ENCODE measurements at regions not wholly inside any gene's neighbourhood (a gene's known extent, or its start where the extent isn't known, plus 50 kb on each side); places are given as distances from the start of the nearest gene placed in this dataset.

DNA sequence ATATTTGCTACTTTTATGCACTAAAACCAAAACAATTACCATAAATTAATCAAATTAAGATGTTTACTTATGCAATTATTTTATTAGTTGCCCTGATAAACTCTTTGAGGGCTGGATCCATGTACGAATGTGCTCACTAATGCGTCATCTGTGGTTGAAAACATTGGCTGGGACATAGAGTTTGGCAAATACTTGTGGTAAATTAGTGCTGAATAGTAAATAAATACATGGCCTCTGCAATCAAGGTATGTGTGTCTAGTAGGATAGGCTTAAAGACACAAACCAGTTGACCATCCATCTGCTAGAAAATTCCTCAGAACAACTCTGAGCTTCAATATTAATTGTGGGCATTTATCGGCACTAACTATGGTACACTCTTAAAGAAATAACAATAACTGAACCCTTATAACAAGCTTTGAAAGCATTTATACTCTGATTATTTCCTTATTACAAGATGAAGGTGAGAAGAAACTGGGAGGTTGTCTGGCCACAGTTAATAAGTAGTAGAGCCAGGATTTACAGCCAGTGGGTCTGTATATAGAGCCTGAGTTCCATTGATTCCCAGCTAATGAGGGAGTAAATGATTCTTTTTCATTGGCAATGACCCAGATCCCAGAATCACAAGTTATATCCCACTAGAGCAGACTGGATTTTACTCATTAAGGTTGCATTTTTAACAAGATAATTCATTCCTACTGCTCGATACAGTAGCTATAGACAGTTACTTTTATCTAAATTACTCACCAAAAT is 169.5 kb upstream of the CNTN6 start:
- DNase-seq (ENCODE audit: insufficient read length, low spot score) (no peak), FAIRE-seq (no peak)
- no peak for TF ChIP-seq POU2F2 (IDR thresholded peaks at IDR 0.05; ENCODE audit: low read depth, low read length)
- TF ChIP-seq SPI1 (IDR thresholded peaks at IDR 0.05; ENCODE audit: low read depth, low read length) = no peak
- TF ChIP-seq POLR2A (IDR thresholded peaks at IDR 0.05; ENCODE audit: low read depth, low read length) = no peak
- no peak for TF ChIP-seq PAX5 (IDR thresholded peaks at IDR 0.05; ENCODE audit: insufficient read depth, low read length, severe bottlenecking)
- no peak for TF ChIP-seq POLR2AphosphoS5 (IDR thresholded peaks at IDR 0.05; ENCODE audit: low read depth, low read length)
- no peak for TF ChIP-seq TAF1 (IDR thresholded peaks at IDR 0.05; ENCODE audit: low read depth, low read length)

DNA sequence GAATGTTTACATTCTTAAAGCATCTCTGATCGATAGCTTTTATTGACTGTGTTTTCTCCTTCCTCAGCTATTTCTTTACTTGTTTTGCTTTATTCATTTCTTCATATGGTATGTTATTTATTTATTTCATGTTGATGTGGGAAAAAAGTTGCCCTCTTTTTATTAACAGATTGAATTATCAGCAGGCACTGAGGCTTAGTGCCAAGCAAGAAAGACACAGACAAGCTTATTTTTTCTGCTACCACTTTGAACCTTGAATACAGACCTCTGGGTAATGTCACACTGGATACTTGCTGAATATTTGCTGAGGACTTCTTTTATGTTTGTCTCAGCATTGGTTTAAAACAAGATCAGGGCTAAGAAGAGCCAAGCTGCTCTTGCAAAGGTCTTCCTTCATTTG is 162.0 kb upstream of the CNTN6 start:
- TF ChIP-seq POLR2A (IDR thresholded peaks at IDR 0.05; ENCODE audit: low read depth, low read length) = no peak
- TF ChIP-seq SPI1 (IDR thresholded peaks at IDR 0.05; ENCODE audit: low read depth, low read length) = no peak
- no peak for TF ChIP-seq POLR2AphosphoS5 (IDR thresholded peaks at IDR 0.05; ENCODE audit: low read depth, low read length)
- TF ChIP-seq TAF1 (IDR thresholded peaks at IDR 0.05; ENCODE audit: low read depth, low read length) = no peak
- TF ChIP-seq POU2F2 (IDR thresholded peaks at IDR 0.05; ENCODE audit: low read depth, low read length) = no peak
- TF ChIP-seq PAX5 (IDR thresholded peaks at IDR 0.05; ENCODE audit: insufficient read depth, low read length, severe bottlenecking) = no peak
- DNase-seq (ENCODE audit: insufficient read length, low spot score) (no peak), FAIRE-seq (no peak)

DNA sequence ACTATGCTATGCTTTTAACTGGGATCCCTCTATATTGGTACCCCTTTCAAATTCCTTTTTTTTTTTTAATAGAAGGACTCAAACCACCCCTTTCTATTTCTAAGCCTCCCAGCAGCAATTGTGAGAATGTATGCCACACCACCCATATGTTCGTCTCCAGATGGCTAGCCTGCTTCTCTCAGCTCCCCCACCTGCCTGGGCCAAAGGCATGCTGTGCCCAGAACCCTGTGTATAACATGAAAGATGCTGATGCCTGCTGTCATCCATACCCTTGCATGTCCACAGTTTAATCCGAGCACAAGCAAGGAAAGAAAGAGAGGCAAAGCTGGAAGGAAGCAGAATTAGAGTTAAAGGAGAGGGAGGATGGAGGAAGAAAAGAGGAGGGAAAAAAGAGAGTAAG is 159.5 kb upstream of the CNTN6 start:
- no peak for TF ChIP-seq POLR2A (IDR thresholded peaks at IDR 0.05; ENCODE audit: low read depth, low read length)
- no peak for TF ChIP-seq SPI1 (IDR thresholded peaks at IDR 0.05; ENCODE audit: low read depth, low read length)
- TF ChIP-seq TAF1 (IDR thresholded peaks at IDR 0.05; ENCODE audit: low read depth, low read length) = no peak
- no peak for TF ChIP-seq POLR2AphosphoS5 (IDR thresholded peaks at IDR 0.05; ENCODE audit: low read depth, low read length)
- TF ChIP-seq PAX5 (IDR thresholded peaks at IDR 0.05; ENCODE audit: insufficient read depth, low read length, severe bottlenecking) = no peak
- TF ChIP-seq POU2F2 (IDR thresholded peaks at IDR 0.05; ENCODE audit: low read depth, low read length) = no peak
- DNase-seq (ENCODE audit: insufficient read length, low spot score) (no peak), FAIRE-seq (no peak)

DNA sequence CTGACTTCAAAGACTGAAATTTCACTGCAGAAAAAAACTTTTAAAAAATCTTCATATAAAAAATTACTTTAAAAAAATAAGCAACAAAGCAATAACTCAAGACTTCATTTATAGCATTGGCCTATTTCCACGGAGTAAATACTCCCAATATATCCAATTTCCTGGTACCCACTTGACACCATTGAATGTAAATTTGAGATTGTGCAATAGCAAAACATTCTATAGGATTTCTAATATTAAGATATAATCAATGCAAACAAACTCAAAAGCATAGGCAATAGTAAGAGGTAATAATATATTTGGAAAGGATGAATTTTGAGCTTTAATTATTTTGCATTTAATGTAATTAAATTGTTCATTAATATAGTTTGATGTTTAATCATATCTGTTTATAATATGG is 148.0 kb upstream of the CNTN6 start:
- no peak for DNase-seq (ENCODE audit: insufficient read length, low spot score)

DNA sequence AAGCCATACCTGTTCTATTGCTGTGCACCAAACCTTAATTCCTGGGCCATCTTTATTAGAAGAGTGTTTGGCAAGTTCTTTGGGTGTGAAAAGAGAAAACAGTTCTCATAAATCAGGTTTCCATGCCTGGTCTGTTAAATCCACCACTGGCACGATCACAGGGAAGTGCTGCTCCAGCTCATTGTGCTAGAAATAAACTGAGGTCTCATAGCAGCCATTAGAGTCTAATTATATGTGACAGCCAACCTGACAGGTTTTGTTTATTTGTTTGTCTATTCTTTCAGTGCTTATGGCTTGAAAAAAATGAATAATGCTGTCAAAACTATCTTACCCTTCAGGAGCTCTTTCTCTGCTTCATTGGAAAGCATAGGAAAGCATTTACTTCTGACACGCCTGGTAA is 147.1 kb upstream of the CNTN6 start:
- FAIRE-seq (no peak), DNase-seq (ENCODE audit: insufficient read length, low spot score) (no peak)
- no peak for TF ChIP-seq SPI1 (IDR thresholded peaks at IDR 0.05; ENCODE audit: low read depth, low read length)
- TF ChIP-seq POLR2A (IDR thresholded peaks at IDR 0.05; ENCODE audit: low read depth, low read length) = no peak
- no peak for TF ChIP-seq PAX5 (IDR thresholded peaks at IDR 0.05; ENCODE audit: insufficient read depth, low read length, severe bottlenecking)

More for the DNA sequence above, 148.0 kb upstream of the CNTN6 start:
- FAIRE-seq = no peak
- TF ChIP-seq SPI1 (IDR thresholded peaks at IDR 0.05; ENCODE audit: low read depth, low read length) (no peak), TAF1 (IDR thresholded peaks at IDR 0.05; ENCODE audit: low read depth, low read length) (no peak), POU2F2 (IDR thresholded peaks at IDR 0.05; ENCODE audit: low read depth, low read length) (no peak), POLR2AphosphoS5 (IDR thresholded peaks at IDR 0.05; ENCODE audit: low read depth, low read length) (no peak), POLR2A (IDR thresholded peaks at IDR 0.05; ENCODE audit: low read depth, low read length) (no peak), PAX5 (IDR thresholded peaks at IDR 0.05; ENCODE audit: insufficient read depth, low read length, severe bottlenecking) (no peak)

DNA sequence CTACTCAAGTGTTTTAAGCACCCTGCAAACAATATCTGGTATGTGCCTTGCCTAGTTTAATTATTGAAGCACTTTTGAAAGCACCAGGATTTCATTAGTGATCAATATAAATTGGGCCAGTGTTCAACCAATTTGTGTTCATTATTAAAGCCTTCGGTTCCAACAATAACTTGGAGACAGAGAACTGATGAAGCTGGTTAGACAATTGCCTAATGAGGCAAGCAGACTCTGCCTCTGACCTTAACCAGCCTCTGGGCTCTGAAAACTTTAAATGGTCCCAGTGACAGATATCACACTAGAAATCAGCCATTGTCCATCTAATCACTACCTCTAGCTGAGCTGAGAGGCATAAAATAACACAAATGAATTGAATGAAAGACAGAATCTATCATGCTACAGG is 139.9 kb upstream of the CNTN6 start:
- TF ChIP-seq SPI1 (IDR thresholded peaks at IDR 0.05; ENCODE audit: low read depth, low read length) (no peak), POU2F2 (IDR thresholded peaks at IDR 0.05; ENCODE audit: low read depth, low read length) (no peak), PAX5 (IDR thresholded peaks at IDR 0.05; ENCODE audit: insufficient read depth, low read length, severe bottlenecking) (no peak)
- FAIRE-seq = no peak
- DNase-seq (ENCODE audit: insufficient read length, low spot score) = no peak

DNA sequence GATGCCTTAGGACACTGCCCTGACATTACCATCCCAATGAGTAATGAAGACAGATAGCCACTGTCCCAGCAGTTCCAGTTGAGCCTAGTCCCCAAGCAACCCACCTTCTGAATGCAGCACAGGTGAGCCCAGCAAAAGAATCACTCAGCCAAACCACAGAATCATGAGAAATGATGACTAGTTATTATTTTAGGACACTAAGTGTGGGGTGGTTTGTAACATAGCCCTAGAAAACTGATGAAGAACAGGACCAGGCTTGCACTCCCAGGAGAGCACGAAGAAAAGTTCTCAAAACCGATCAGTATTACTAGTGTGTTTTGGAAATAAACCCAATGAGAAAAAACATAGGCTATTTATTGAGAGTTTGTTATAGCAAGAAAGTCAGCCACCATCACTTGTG is 129.6 kb upstream of the CNTN6 start:
- FAIRE-seq = no peak
- TF ChIP-seq TAF1 (IDR thresholded peaks at IDR 0.05; ENCODE audit: low read depth, low read length) (no peak), SPI1 (IDR thresholded peaks at IDR 0.05; ENCODE audit: low read depth, low read length) (no peak), PAX5 (IDR thresholded peaks at IDR 0.05; ENCODE audit: insufficient read depth, low read length, severe bottlenecking) (no peak), POU2F2 (IDR thresholded peaks at IDR 0.05; ENCODE audit: low read depth, low read length) (no peak), POLR2A (IDR thresholded peaks at IDR 0.05; ENCODE audit: low read depth, low read length) (no peak), POLR2AphosphoS5 (IDR thresholded peaks at IDR 0.05; ENCODE audit: low read depth, low read length) (no peak)
- no peak for DNase-seq (ENCODE audit: insufficient read length, low spot score)

DNA sequence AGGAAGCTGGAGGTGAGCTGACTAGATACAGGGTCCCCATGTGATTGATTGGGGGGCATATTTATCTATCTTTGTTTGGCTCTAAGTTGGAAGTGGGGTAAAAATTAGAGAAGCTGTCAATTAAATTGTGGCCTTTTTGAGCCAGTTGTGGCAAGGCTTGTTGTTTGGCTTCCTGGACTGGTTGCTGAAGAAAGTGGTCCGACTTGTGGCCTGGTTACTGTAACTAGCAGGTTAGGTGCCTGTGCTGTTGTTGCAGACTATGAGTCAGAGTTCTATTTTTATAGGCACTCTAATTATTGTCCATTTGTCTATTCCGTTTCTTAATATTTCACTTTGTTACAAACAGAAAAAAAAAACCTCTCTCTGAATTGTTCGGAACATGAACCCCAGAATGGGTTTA is 129.1 kb upstream of the CNTN6 start:
- FAIRE-seq (no peak), DNase-seq (ENCODE audit: insufficient read length, low spot score) (no peak)
- TF ChIP-seq PAX5 (IDR thresholded peaks at IDR 0.05; ENCODE audit: insufficient read depth, low read length, severe bottlenecking) = no peak
- TF ChIP-seq TAF1 (IDR thresholded peaks at IDR 0.05; ENCODE audit: low read depth, low read length) = no peak
- TF ChIP-seq POU2F2 (IDR thresholded peaks at IDR 0.05; ENCODE audit: low read depth, low read length) = no peak
- TF ChIP-seq SPI1 (IDR thresholded peaks at IDR 0.05; ENCODE audit: low read depth, low read length) = no peak
- TF ChIP-seq POLR2A (IDR thresholded peaks at IDR 0.05; ENCODE audit: low read depth, low read length) = no peak
- TF ChIP-seq POLR2AphosphoS5 (IDR thresholded peaks at IDR 0.05; ENCODE audit: low read depth, low read length) = no peak

DNA sequence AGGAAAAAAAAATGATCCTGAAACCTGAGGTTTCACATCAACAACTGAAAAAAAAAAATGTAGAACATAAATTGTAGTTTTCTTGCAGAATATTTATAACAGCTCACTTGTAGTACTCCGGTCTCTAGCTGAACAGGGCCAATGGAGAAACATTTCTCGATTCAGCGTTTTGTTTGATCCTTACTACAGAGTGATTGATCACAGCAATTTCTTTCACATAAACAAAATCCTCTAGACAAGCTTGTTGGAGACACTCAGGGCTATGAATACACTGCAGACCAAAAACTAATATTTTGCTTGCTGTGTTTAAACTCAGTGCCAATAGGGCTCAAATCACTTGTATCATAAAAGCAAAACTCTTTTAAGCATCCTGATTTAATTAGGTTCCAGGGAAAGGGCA is 127.0 kb upstream of the CNTN6 start:
- FAIRE-seq (no peak), DNase-seq (ENCODE audit: insufficient read length, low spot score) (no peak)
- TF ChIP-seq POLR2A (IDR thresholded peaks at IDR 0.05; ENCODE audit: low read depth, low read length) = no peak
- TF ChIP-seq PAX5 (IDR thresholded peaks at IDR 0.05; ENCODE audit: insufficient read depth, low read length, severe bottlenecking) = no peak
- no peak for TF ChIP-seq POLR2AphosphoS5 (IDR thresholded peaks at IDR 0.05; ENCODE audit: low read depth, low read length)
- no peak for TF ChIP-seq SPI1 (IDR thresholded peaks at IDR 0.05; ENCODE audit: low read depth, low read length)
- TF ChIP-seq POU2F2 (IDR thresholded peaks at IDR 0.05; ENCODE audit: low read depth, low read length) = no peak
- no peak for TF ChIP-seq TAF1 (IDR thresholded peaks at IDR 0.05; ENCODE audit: low read depth, low read length)

DNA sequence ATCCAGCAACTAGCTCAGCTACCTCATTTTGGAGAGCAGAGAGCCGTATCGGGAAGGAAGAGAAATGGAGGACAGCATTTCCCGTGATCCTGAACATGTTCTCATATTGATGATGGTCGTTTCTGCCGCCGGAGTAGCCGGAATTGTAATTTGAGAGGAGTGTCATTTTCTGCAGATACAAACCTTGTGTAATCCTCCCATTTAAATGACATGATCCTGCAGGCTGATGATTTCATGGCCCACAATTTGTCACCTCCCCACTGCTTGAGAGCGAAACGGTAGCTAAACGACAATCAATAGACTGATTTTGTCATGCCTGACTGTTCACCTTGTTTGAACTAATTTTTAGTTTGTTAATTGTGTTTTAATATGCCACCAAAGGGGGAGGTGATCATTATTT is 126.5 kb upstream of the CNTN6 start:
- DNase-seq (ENCODE audit: insufficient read length, low spot score) (no peak), FAIRE-seq (no peak)
- no peak for TF ChIP-seq POLR2A (IDR thresholded peaks at IDR 0.05; ENCODE audit: low read depth, low read length)
- no peak for TF ChIP-seq POLR2AphosphoS5 (IDR thresholded peaks at IDR 0.05; ENCODE audit: low read depth, low read length)
- TF ChIP-seq POU2F2 (IDR thresholded peaks at IDR 0.05; ENCODE audit: low read depth, low read length) = no peak
- TF ChIP-seq PAX5 (IDR thresholded peaks at IDR 0.05; ENCODE audit: insufficient read depth, low read length, severe bottlenecking) = no peak
- no peak for TF ChIP-seq SPI1 (IDR thresholded peaks at IDR 0.05; ENCODE audit: low read depth, low read length)
- no peak for TF ChIP-seq TAF1 (IDR thresholded peaks at IDR 0.05; ENCODE audit: low read depth, low read length)
